ENCODE measurements at regions not wholly inside any gene's neighbourhood (a gene's known extent, or its start where the extent isn't known, plus 50 kb on each side); places are given as distances from the start of the nearest gene placed in this dataset.

GRCh38 chr10:9807846-9808245 lies 1209.8 kb upstream of the CELF2 start:
- H3K27me3 Mint-ChIP-seq (ENCODE audit: unreplicated experiment) = no peaks in the 10 kb centered on the region
- no peaks in the 10 kb centered on the region for H3K9me3 Mint-ChIP-seq (ENCODE audit: unreplicated experiment)
- H3K27ac Mint-ChIP-seq (ENCODE audit: unreplicated experiment) = no peak overlapping the region
- H3K4me3 Mint-ChIP-seq (ENCODE audit: unreplicated experiment) = no peak overlapping the region
- TF ChIP-seq CTCF (IDR thresholded peaks at IDR 0.05; ENCODE audit: partially characterized antibody, unreplicated experiment) = no peak
- peaks cover 1% of the 10 kb centered on the region for H3K4me1 Mint-ChIP-seq (ENCODE audit: low read depth, unreplicated experiment)
- no peak for DNase-seq
- H3K36me3 Mint-ChIP-seq (ENCODE audit: unreplicated experiment) = no peaks in the 10 kb centered on the region

GRCh38 chr10:9811601-9812000 lies 1206.1 kb upstream of the CELF2 start:
- Mint-ChIP-seq H3K4me3 (ENCODE audit: unreplicated experiment) (no peak overlapping the region), H3K27me3 (ENCODE audit: unreplicated experiment) (no peaks in the 10 kb centered on the region)

GRCh38 chr10:9814285-9814864 lies 1203.3 kb upstream of the CELF2 start:
- Mint-ChIP-seq H3K36me3 (ENCODE audit: unreplicated experiment) (no peaks in the 10 kb centered on the region), H3K9me3 (ENCODE audit: unreplicated experiment) (no peaks in the 10 kb centered on the region), H3K4me3 (ENCODE audit: unreplicated experiment) (no peak overlapping the region), H3K27me3 (ENCODE audit: unreplicated experiment) (no peaks in the 10 kb centered on the region), H3K4me1 (ENCODE audit: low read depth, unreplicated experiment) (no peaks in the 10 kb centered on the region), H3K27ac (ENCODE audit: unreplicated experiment) (no peak overlapping the region)
- no peak for TF ChIP-seq CTCF (IDR thresholded peaks at IDR 0.05; ENCODE audit: partially characterized antibody, unreplicated experiment)
- DNase-seq = no peak

More at GRCh38 chr10:9811601-9812000, 1206.1 kb upstream of the CELF2 start:
- no peak for DNase-seq
- no peaks in the 10 kb centered on the region for H3K4me1 Mint-ChIP-seq (ENCODE audit: low read depth, unreplicated experiment)
- no peaks in the 10 kb centered on the region for H3K36me3 Mint-ChIP-seq (ENCODE audit: unreplicated experiment)
- no peak overlapping the region for H3K27ac Mint-ChIP-seq (ENCODE audit: unreplicated experiment)
- no peaks in the 10 kb centered on the region for H3K9me3 Mint-ChIP-seq (ENCODE audit: unreplicated experiment)
- TF ChIP-seq CTCF (IDR thresholded peaks at IDR 0.05; ENCODE audit: partially characterized antibody, unreplicated experiment) = no peak

GRCh38 chr10:9819756-9820494 lies 1197.7 kb upstream of the CELF2 start:
- no peak for DNase-seq
- Mint-ChIP-seq H3K36me3 (ENCODE audit: unreplicated experiment) (no peaks in the 10 kb centered on the region), H3K4me1 (ENCODE audit: low read depth, unreplicated experiment) (peaks cover 5% of the 10 kb centered on the region), H3K4me3 (ENCODE audit: unreplicated experiment) (no peak overlapping the region), H3K27ac (ENCODE audit: unreplicated experiment) (no peak overlapping the region), H3K27me3 (ENCODE audit: unreplicated experiment) (no peaks in the 10 kb centered on the region), H3K9me3 (ENCODE audit: unreplicated experiment) (no peaks in the 10 kb centered on the region)
- no peak for TF ChIP-seq CTCF (IDR thresholded peaks at IDR 0.05; ENCODE audit: partially characterized antibody, unreplicated experiment)

GRCh38 chr10:9823268-9823930 lies 1194.3 kb upstream of the CELF2 start:
- H3K36me3 Mint-ChIP-seq (ENCODE audit: unreplicated experiment) = no peaks in the 10 kb centered on the region
- DNase-seq = no peak
- H3K27ac Mint-ChIP-seq (ENCODE audit: unreplicated experiment) = no peak overlapping the region
- no peaks in the 10 kb centered on the region for H3K27me3 Mint-ChIP-seq (ENCODE audit: unreplicated experiment)
- peaks cover 7% of the 10 kb centered on the region for H3K4me1 Mint-ChIP-seq (ENCODE audit: low read depth, unreplicated experiment)
- H3K9me3 Mint-ChIP-seq (ENCODE audit: unreplicated experiment) = peaks cover 2% of the 10 kb centered on the region
- no peak overlapping the region for H3K4me3 Mint-ChIP-seq (ENCODE audit: unreplicated experiment)
- no peak for TF ChIP-seq CTCF (IDR thresholded peaks at IDR 0.05; ENCODE audit: partially characterized antibody, unreplicated experiment)
